ENCODE measurements at regions not wholly inside any gene's neighbourhood (a gene's known extent, or its start where the extent isn't known, plus 50 kb on each side); places are given as distances from the start of the nearest gene placed in this dataset.

GRCh38 chr14:99006276-99006675 is 265.7 kb downstream of the BCL11B start:
- in situ Hi-C loops (cut with MboI; ENCODE audit: low sequenced_read_pairs) = no loop called here

- in situ Hi-C loops (cut with MboI; ENCODE audit: low sequenced_read_pairs) = no loop called here
These were observed 264.2 kb downstream of the BCL11B start for GRCh38 chr14:99007795-99008194.

- in situ Hi-C loops (cut with MboI; ENCODE audit: low sequenced_read_pairs) = no loop called here
These were observed 262.1 kb downstream of the BCL11B start for GRCh38 chr14:99009871-99010270.

GRCh38 chr14:99011385-99011784 is 260.6 kb downstream of the BCL11B start:
- in situ Hi-C loops (cut with MboI; ENCODE audit: low sequenced_read_pairs) = no loop called here

- in situ Hi-C loops (cut with MboI; ENCODE audit: low sequenced_read_pairs) = no loop called here
These were observed 259.3 kb downstream of the BCL11B start for GRCh38 chr14:99012703-99013102.

GRCh38 chr14:99015833-99016232 is 256.2 kb downstream of the BCL11B start:
- in situ Hi-C loops (cut with MboI; ENCODE audit: low sequenced_read_pairs) = no loop called here

GRCh38 chr14:99023371-99023770 is 248.6 kb downstream of the BCL11B start:
- in situ Hi-C loops (cut with MboI; ENCODE audit: low sequenced_read_pairs) = no loop called here

GRCh38 chr14:99024926-99025325 is 247.1 kb downstream of the BCL11B start:
- in situ Hi-C loops (cut with MboI; ENCODE audit: low sequenced_read_pairs) = no loop called here

GRCh38 chr14:99025418-99025817 is 246.6 kb downstream of the BCL11B start:
- in situ Hi-C loops (cut with MboI; ENCODE audit: low sequenced_read_pairs) = no loop called here

- in situ Hi-C loops (cut with MboI; ENCODE audit: low sequenced_read_pairs) = no loop called here
These were observed 245.5 kb downstream of the BCL11B start for GRCh38 chr14:99026471-99026870.

- in situ Hi-C loops (cut with MboI; ENCODE audit: low sequenced_read_pairs) = no loop called here
These were observed 244.0 kb downstream of the BCL11B start for GRCh38 chr14:99028041-99028440.

GRCh38 chr14:99028521-99028920 is 243.5 kb downstream of the BCL11B start:
- in situ Hi-C loops (cut with MboI; ENCODE audit: low sequenced_read_pairs) = no loop called here

- in situ Hi-C loops (cut with MboI; ENCODE audit: low sequenced_read_pairs) = no loop called here
These were observed 242.7 kb downstream of the BCL11B start for GRCh38 chr14:99029145-99029915.

- in situ Hi-C loops (cut with MboI; ENCODE audit: low sequenced_read_pairs) = no loop called here
These were observed 242.1 kb downstream of the BCL11B start for GRCh38 chr14:99029916-99030305.

- in situ Hi-C loops (cut with MboI; ENCODE audit: low sequenced_read_pairs) = no loop called here
These were observed 241.5 kb downstream of the BCL11B start for GRCh38 chr14:99030454-99030853.

- in situ Hi-C loops (cut with MboI; ENCODE audit: low sequenced_read_pairs) = no loop called here
These were observed 239.2 kb downstream of the BCL11B start for GRCh38 chr14:99032759-99033158.

- in situ Hi-C loops (cut with MboI; ENCODE audit: low sequenced_read_pairs) = no loop called here
These were observed 238.0 kb downstream of the BCL11B start for GRCh38 chr14:99033951-99034350.

GRCh38 chr14:99034711-99035171 is 237.3 kb downstream of the BCL11B start:
- in situ Hi-C loops (cut with MboI; ENCODE audit: low sequenced_read_pairs) = no loop called here

GRCh38 chr14:99035268-99035667 is 236.7 kb downstream of the BCL11B start:
- in situ Hi-C loops (cut with MboI; ENCODE audit: low sequenced_read_pairs) = no loop called here

- in situ Hi-C loops (cut with MboI; ENCODE audit: low sequenced_read_pairs) = no loop called here
These were observed 236.0 kb downstream of the BCL11B start for GRCh38 chr14:99035712-99036610.

- in situ Hi-C loops (cut with MboI; ENCODE audit: low sequenced_read_pairs) = no loop called here
These were observed 235.2 kb downstream of the BCL11B start for GRCh38 chr14:99036611-99037293.

Data from HL-60/S4 (cell line).